ENCODE measurements at regions not wholly inside any gene's neighbourhood (a gene's known extent, or its start where the extent isn't known, plus 50 kb on each side); places are given as distances from the start of the nearest gene placed in this dataset.

GRCh38 chr11:43574949-43575912 is 105.3 kb upstream of the HSD17B12 start:
- peaks cover 11 to 54% (median 41%) of the 10 kb centered on the region in 6 donors for H3K4me1 ChIP-seq
- H3K27me3 ChIP-seq (replicated peaks in 1 of 7) = peaks cover 4 to 100% (median 79%) of the 10 kb centered on the region in 7 donors
- intact Hi-C loops (cut with DNase I; ENCODE audit: low total_unique reads) = no loop called here
- H3K36me3 ChIP-seq = no peaks in the 10 kb centered on the region
- H3K27ac ChIP-seq = no peak overlapping the region
- no peak for DNase-seq
- WGBS, 5 donors = 2 to 4% (median 3%) methylated on average over 45 to 50 of the region's 50 CpGs
- no peaks in the 10 kb centered on the region for H3K9me3 ChIP-seq
- TF ChIP-seq CTCF (IDR thresholded peaks at IDR 0.05 in 8 of 11, conservative IDR thresholded peaks at IDR 0.05 in 3 of 11) = no peak
- TF ChIP-seq POLR2A (IDR thresholded peaks at IDR 0.05) = no peak
- TF ChIP-seq POLR2AphosphoS5 (IDR thresholded peaks at IDR 0.05) = peak in 1 of 3 donors; percentile 20
- peak overlapping the region in 5 of 8 donors; percentile 10 to 52 (median 21) for H3K4me3 ChIP-seq

GRCh38 chr11:43575913-43576310 is 104.6 kb upstream of the HSD17B12 start:
- WGBS, 5 donors = 3 to 10% (median 5%) methylated on average over 11 of the region's 11 CpGs
- Histone ChIP-seq H3K4me3 (peak overlapping the region in 2 of 8 donors; percentile 11 to 52), H3K36me3 (no peaks in the 10 kb centered on the region), H3K4me1 (peaks cover 16 to 61% (median 48%) of the 10 kb centered on the region in 6 donors), H3K27me3 (replicated peaks in 1 of 7) (peaks cover 4 to 100% (median 86%) of the 10 kb centered on the region in 7 donors), H3K27ac (no peak overlapping the region), H3K9me3 (no peaks in the 10 kb centered on the region)
- no peak for TF ChIP-seq CTCF (IDR thresholded peaks at IDR 0.05 in 8 of 11, conservative IDR thresholded peaks at IDR 0.05 in 3 of 11)
- no peak for TF ChIP-seq POLR2AphosphoS5 (IDR thresholded peaks at IDR 0.05)
- TF ChIP-seq POLR2A (IDR thresholded peaks at IDR 0.05) = no peak
- DNase-seq = no peak
- intact Hi-C loops (cut with DNase I; ENCODE audit: low total_unique reads) = no loop called here

GRCh38 chr11:43576320-43576802 is 104.2 kb upstream of the HSD17B12 start:
- TF ChIP-seq CTCF (IDR thresholded peaks at IDR 0.05 in 8 of 11, conservative IDR thresholded peaks at IDR 0.05 in 3 of 11) (no peak), POLR2A (IDR thresholded peaks at IDR 0.05) (no peak), POLR2AphosphoS5 (IDR thresholded peaks at IDR 0.05) (no peak)
- Histone ChIP-seq H3K36me3 (no peaks in the 10 kb centered on the region), H3K27me3 (replicated peaks in 1 of 7) (peaks cover 5 to 100% (median 90%) of the 10 kb centered on the region in 7 donors), H3K27ac (no peak overlapping the region), H3K4me1 (peaks cover 20 to 66% (median 53%) of the 10 kb centered on the region in 6 donors), H3K9me3 (no peaks in the 10 kb centered on the region), H3K4me3 (peak overlapping the region in 2 of 8 donors; percentile 11 to 52)
- intact Hi-C loops (cut with DNase I; ENCODE audit: low total_unique reads) = no loop called here
- DNase-seq = no peak
- 7 to 11% (median 9%) methylated on average over 11 of the region's 11 CpGs for WGBS, 5 donors

Measured in spleen (tissue), 11 donors.